ENCODE measurements at regions not wholly inside any gene's neighbourhood (a gene's known extent, or its start where the extent isn't known, plus 50 kb on each side); places are given as distances from the start of the nearest gene placed in this dataset.
"Not testable (repeated sequence)": the region's sequence is repeated elsewhere in the genome, so short reads cannot be mapped to it uniquely, and the experiment has no call there.

GRCh38 chr21:21860888-21861287, 862.7 kb downstream of the NCAM2 start:
- no peak for DNase-seq

- DNase-seq = no peak
Measured at GRCh38 chr21:21864321-21864840, 866.2 kb downstream of the NCAM2 start.

- no peak for DNase-seq
Measured at GRCh38 chr21:21897275-21897883, 899.2 kb downstream of the NCAM2 start.

- no peak for DNase-seq
Measured at GRCh38 chr21:21898801-21899200, 900.6 kb downstream of the NCAM2 start.

- DNase-seq = not testable (repeated sequence)
Measured at GRCh38 chr21:21902416-21902815, 904.2 kb downstream of the NCAM2 start.

- DNase-seq = no peak
Measured at GRCh38 chr21:21907271-21907670, 909.1 kb downstream of the NCAM2 start.

- DNase-seq = no peak
Measured at GRCh38 chr21:21915816-21916215, 917.6 kb downstream of the NCAM2 start.

GRCh38 chr21:21921410-21922232, 923.4 kb downstream of the NCAM2 start:
- no peak for DNase-seq

GRCh38 chr21:21929226-21929625, 931.0 kb downstream of the NCAM2 start:
- no peak for DNase-seq

GRCh38 chr21:21929789-21930188, 931.6 kb downstream of the NCAM2 start:
- DNase-seq = no peak

GRCh38 chr21:21952566-21952965, 954.4 kb downstream of the NCAM2 start:
- DNase-seq = no peak

- DNase-seq = no peak
Measured at GRCh38 chr21:21955204-21955603, 957.0 kb downstream of the NCAM2 start.

- DNase-seq = no peak
Measured at GRCh38 chr21:21957490-21957889, 959.3 kb downstream of the NCAM2 start.

- DNase-seq = no peak
Measured at GRCh38 chr21:21963911-21964310, 965.7 kb downstream of the NCAM2 start.

GRCh38 chr21:21968810-21969209, 970.6 kb downstream of the NCAM2 start:
- no peak for DNase-seq

GRCh38 chr21:21969211-21969610, 971.0 kb downstream of the NCAM2 start:
- no peak for DNase-seq

GRCh38 chr21:21971384-21971783, 973.2 kb downstream of the NCAM2 start:
- peak; percentile 81 for DNase-seq

- DNase-seq = no peak
Measured at GRCh38 chr21:21973806-21974205, 975.6 kb downstream of the NCAM2 start.

GRCh38 chr21:21996891-21997290, 998.7 kb downstream of the NCAM2 start:
- DNase-seq = no peak

- no peak for DNase-seq
Measured at GRCh38 chr21:21997390-21998333, 999.5 kb downstream of the NCAM2 start.

- no peak for DNase-seq
Measured at GRCh38 chr21:22019766-22020165, 1021.6 kb downstream of the NCAM2 start.

- DNase-seq = no peak
Measured at GRCh38 chr21:22020221-22020620, 1022.0 kb downstream of the NCAM2 start.

- not testable (repeated sequence) for DNase-seq
Measured at GRCh38 chr21:22023896-22024295, 1025.7 kb downstream of the NCAM2 start.
